ENCODE measurements at regions not wholly inside any gene's neighbourhood (a gene's known extent, or its start where the extent isn't known, plus 50 kb on each side); places are given as distances from the start of the nearest gene placed in this dataset.
A peak's percentile ranks its signal among the peaks of the same experiment; 100 is the strongest.

DNA sequence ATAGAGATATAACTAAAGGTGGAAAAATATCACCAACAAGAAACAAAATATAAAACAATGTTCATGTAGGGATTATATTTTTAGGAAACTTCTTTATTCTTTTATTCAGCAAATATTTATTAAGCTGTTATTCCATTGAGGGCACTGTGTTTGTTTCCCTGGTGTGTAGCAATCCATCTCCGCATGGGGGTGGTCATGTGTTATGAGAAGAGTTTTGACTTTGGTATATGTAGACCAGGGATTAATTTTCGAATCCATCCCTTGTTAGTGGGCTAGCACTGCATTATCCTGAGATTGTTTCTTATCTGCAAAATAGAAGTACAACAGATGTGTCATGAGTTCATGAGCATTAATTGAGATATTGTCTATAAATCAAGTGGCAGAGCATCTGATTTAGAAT, 190.2 kb upstream of the LRRC7 start:
- no peak for DNase-seq

DNA sequence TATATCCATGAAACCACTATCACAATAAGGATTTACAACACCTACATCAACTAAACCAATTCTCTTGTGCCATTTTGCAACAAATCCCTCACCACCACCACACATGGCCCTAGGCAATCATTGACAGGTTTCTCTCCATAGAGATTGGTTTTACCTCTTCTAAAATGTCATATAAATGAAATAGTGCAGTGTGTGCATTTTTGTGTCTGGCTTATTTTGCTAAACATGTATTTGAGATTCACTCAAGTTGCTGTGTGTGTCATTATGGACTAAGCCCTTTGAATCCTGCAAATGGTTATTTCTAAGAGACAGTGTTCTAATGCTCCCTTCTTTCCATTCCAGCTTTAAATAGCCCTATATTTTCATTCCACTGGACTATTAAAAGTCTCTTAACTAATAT, 179.7 kb upstream of the LRRC7 start:
- no peak for DNase-seq

DNA sequence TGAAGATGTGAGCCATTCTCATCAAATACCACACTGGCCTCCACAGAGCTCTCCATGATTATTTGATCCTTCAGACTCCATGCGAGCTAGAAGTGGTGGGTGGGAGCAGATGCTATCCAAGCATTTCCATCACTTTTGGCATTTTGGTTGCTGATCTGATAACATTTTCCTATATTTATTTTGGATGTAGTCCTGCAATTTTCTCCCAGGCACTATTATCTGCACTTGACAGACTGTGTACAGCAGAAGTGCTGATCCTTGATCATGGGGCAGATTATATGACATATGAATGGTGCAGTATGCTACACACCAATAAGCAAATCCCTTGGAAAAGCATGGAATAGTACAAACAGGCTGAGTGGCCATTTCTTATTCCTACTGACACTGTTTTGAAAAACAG, 167.6 kb upstream of the LRRC7 start:
- no peak for DNase-seq

DNA sequence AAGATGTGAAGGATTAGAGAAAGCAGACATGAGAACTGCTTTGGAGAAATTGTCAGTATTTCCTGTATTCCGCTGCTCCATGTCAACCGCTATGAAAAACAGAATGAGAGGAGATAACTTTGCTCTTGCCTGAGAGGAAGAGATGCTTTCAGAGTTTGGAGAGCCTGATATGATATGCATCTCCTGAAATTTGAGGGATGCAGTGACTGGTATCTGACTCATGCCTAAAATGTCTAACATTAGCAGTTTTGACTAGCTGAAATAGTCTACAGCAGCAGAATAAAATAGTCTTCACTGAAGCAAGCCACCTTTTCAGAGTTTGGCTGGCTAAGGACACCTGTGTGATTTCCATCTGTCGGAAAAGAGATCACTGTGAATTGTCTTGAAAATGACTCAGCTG, 165.8 kb upstream of the LRRC7 start:
- no peak for DNase-seq

DNA sequence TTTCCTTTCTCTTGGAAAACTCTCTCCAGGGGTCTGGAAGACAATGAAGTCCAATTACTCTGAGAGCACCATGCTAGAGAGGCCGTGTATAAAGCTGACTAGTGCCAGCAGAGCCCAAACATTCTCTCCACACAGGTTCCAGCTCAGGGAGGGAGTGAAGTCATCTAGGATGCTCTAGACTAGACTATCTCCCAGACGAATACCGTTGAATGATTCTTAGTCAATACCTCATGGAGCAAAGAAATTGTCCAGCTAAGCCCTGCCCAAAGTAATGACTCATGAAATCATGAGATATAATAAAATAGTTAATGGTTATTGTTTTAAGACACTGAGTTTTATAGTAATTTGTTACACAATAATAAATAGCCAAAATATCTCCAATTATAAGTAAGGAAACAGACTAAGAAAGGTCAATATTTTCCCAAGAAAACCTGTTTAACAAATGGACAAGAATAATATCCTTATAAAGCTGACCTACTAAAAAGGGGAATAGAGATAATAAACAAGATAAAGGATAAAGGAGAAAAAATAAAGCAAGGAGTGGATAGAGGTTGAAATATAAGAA, 163.9 kb upstream of the LRRC7 start:
- DNase-seq = no peak

DNA sequence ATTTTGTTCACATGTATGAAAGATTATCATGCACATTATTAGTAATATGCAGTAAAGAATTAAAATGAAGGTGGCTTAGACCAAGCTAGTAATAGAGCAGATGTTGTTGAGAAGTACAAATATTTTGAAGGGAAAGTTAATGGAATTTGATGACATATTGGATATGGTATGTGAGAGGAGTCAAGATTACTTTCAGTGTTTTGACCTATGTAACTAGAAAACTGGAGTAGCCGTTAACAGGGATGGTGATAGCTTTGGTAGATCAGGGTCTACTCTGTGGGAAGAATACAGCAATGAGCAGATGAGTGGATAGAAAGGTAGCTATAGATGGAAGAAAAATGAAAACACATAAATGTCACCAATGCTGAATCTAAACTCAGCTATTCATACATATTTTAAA, 163.2 kb upstream of the LRRC7 start:
- no peak for DNase-seq

DNA sequence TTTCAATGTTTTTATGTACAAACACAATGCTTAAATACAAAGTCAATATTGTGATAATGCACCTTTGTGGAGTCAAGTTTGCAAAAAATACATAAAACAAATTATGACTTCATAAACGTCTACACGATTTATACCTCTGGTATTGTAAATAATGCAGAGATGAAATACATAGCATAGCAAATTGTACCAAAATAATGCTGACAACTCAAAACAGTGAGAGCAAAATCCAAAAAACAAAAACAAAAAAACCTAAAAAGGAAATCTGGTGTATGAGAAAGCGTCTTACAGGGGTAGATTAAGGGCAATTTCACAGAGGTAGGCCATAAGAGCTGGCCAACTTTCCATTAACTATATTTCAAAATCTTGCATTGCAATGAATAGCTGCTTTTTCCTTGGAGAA, 161.5 kb upstream of the LRRC7 start:
- DNase-seq = no peak

DNA sequence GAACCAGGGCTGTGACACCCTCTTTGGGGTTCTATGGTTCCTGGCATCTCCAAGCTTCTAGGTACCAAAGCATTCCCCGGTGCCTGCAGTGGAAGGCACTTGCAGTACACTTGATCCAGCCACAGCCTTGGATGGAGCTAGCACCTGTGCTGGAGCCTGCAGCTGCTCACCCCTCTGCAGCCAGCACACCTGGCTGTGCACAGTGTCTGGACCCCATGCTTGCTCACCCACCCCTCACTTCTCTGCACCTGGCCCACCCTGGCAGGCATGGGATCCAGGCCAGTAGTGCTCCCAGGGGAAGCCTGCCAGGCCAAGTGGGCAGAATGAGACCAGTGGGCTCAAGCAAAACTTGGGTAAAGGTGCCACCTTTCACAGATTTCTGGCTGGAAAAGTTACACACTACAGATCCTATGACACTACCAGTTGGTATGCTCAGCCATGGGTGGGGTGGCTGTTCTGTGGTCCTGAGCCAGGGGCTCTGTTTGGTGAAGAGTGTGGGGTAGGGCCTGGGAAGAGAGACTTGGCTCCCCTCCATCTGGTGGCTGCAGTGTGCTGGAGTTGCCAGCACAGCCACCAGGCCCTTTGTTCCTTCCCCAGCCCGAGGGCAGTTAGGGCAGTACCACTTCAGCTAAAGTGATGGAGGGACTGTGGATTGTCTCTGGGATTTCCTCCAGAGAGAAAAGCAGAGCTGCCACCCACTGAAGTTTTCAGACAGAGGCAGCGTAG, 157.8 kb upstream of the LRRC7 start:
- no peak for DNase-seq

DNA sequence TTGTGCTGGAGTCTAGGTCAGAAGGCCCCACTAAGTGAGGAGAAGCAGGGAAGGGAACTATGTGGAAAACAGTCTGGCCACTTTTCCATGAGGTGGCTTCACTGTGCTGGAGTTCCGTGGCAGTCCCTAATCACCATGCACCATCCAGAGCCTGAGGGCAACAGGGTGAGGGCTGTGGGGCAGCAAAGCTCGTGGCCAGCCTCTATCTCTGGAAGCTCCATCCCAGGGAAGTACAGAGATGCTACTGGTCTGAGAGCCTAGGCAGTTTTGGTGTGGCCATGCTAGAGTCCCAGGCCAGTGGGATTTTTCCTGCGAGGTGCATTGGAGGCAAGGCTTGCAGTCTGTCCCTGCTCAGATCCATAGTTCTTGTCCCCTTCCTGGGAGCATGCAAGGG, 157.3 kb upstream of the LRRC7 start:
- no peak for DNase-seq

DNA sequence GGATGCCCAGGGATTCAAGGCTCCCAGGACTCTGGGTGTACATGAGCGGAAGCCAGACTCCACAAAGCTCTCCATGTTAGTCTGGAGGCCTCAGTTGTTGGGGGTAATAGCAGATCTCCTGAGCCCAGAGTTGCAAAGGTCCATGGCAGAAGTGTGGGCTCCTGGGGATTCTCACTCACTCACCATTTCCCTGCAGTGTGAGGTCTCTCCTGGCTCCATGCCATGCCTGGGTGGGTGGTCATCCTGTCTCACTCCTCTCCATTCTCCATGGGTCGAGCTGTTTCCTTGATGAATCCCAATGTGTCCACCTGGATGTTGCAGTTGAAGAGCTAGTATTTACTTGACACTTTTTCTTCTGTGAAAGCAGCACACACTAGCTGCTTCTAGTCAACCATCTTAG, 156.8 kb upstream of the LRRC7 start:
- no peak for DNase-seq

DNA sequence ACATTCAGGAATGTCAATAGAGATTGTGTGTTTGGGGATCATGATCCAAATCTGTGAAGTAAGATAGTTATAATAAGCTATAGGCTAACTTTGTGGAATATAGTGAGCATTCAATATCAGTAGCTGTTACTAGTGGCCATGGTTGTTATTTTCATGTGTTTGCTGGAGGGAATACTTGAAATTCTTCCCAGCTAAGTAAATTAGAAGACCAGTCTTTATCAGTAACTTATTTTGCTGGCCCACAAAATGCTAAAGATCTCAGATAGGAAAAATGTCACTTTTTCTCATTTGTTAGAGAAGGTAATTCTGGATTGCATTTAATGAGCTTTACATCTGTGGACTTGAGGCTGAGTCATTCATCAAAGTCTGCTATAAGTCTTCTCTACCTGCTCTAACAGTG, 156.1 kb upstream of the LRRC7 start:
- DNase-seq = no peak

DNA sequence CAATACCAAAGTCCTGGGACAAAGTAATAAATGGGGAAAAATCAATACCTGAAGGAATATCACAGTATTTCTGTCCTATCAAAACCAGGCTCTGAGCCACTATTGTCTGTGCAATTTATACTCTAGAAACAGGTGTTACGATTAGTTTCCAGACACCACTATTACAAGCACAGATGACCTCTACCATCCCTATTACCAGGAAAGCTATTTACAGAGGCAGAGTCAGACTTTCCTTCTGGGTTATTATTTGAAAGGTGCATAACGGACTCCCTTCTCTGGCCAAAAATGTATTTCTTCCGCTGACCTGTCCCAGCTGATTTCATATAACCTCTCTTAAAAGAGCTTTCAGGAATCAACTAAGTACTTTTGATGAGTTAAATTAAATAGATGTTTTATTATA, 154.6 kb upstream of the LRRC7 start:
- DNase-seq = no peak

DNA sequence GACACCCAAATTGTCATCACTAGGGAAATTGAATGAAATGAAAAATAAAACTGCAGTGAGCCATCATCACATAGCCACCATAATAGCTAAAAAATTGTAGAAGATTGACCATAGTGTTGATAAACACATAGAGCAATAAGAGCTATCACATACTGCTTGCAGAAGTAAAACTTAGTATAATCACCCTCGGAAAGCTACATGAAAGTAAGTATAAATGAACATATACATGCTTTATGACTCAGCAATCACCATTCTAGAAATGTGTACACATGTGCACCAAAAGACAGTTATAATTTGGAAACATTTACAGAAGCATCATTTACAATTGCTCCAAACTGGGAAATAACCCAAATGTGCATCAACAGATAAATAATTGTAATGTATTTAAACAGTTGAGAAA, 153.1 kb upstream of the LRRC7 start:
- no peak for DNase-seq

DNA sequence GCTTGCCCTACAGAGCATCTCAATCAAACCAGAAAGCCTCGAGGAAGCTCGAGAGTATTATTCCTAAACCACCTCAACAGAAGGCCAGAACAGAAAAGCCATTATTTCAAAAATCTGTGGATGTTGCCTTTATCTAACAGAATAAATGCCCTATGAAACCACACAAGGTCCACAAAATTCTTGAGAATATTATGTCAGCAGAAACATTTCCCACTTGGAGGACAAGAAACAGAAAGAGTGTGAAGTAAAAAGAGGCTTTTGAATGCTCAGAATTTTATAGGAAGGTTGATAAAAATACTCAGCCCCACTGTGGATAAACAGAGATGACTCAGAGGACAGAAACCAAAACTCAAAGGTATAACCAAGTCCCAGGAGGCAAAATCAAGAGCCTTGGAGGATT, 146.4 kb upstream of the LRRC7 start:
- DNase-seq = no peak

DNA sequence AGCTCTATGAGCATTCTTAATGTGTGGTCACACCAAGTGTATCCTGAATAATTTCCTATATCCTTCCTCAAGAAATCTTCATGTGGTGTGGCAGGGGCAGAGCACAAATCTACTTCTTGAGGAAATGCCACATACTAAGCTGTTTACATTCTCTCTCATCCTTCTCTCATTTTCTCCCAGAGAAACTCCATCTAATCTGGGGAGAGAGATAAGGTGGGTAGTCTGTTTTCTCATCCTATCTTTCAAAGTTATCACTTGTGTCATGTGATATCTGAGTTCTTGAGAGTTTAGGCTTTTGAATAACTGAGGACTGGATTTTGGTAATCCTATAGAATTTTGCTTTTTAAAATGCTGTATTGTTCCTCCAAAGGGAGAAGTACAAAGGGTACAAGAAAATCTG, 141.9 kb upstream of the LRRC7 start:
- no peak for DNase-seq

DNA sequence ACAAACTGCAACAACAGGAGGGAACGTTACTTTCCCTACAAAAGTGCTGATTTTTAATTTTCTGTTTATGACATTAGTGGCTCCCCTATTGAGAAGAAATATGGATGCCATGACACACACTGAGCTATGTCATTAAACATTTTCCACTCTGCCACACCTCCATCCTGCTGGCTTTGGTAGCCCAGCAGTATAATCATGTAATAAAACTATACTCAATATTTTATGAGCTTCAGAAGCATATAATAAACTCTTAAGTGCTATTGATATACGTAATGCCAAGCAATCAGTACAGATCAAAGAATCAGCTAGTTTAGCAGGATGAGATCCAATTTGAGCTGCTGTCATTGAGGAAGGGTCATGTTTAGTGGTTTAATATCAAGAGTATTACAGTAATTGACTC, 141.3 kb upstream of the LRRC7 start:
- no peak for DNase-seq

DNA sequence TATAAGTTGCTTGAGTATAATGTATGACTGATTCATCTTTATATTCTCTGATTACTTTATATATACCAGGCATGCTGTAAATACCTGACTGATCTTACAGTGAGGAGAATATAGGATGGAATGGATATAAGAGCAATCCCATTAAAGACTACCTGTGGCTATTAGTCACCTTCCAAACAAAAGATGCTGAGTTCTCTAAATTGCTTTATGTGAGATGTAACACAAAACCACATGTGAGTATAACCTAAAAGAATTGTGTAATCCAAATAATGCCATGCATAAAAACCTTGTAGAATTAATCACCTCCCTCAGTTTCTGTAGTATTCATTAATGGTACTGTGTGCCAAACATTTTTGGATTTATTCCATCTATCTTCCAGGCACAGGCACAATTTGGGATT, 134.6 kb upstream of the LRRC7 start:
- DNase-seq = no peak

DNA sequence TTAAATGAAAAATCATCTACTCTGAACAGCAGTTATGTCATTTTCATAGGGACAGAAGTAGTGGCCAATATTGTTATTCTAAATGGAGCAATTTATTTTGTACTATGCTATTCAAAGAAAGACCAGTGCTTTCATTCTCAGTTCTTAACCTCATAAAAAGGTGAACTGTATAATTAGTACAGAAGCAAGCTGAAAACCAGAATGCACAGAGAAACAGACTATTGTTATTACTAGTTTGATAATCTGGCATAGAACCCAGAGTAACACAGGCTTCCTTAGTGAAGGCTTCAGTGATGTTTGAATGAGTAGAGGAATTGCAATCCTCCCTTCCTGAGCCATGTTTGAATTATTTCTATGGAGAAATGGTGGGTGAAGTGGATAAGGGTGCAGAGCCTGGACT, 131.6 kb upstream of the LRRC7 start:
- no peak for DNase-seq

DNA sequence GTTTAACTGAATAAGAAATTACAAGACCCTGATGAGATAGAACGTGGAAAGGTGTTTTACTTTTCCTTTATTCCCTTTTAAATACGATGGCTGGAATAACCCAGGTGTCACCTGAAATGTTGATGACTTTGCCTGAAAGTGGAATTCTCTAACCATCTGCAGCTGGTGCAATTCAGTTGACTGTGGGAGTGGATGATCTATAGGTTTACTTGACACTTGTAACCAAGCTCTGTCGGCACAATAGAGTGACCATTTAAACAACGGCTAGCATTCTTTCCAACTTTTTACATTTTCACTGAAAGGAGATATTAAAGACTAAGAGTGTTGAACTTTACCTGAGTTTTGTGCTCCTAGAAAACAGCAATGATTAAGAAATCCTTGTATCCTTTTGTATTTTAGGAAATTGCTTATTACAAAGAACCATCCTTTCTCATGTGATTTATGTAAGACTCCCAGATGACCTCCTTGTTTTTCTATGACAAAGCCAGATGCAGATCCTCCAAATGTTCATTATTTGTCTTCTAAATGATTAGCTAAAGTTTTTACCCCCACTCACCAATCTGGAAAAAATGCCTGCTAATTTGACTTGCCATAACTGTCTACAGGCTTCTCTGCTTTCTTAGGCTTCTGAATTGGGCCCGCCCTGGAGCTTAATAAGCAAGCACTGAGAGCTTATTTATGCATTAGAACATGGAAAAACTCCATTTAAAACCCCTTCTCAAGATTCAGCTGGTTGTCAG, 129.5 kb upstream of the LRRC7 start:
- no peak for DNase-seq

DNA sequence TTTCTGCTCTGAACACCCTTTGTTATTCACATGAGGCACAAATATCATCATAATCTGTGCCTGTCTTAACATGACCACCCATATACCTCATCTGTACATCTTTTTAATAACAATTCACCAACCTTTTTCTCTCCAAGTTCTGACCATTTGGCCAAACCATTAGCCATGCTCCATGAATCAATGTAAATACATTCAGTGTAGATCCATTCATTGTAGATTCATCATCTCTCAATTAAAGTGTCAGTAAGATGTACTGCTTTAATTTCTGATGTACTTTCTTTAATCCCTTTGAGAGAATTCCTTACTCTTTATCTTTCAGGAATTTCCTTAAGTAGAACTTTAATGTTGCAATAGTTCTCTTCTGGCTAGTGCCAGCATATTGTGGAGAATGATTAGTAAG, 126.2 kb upstream of the LRRC7 start:
- DNase-seq = no peak

DNA sequence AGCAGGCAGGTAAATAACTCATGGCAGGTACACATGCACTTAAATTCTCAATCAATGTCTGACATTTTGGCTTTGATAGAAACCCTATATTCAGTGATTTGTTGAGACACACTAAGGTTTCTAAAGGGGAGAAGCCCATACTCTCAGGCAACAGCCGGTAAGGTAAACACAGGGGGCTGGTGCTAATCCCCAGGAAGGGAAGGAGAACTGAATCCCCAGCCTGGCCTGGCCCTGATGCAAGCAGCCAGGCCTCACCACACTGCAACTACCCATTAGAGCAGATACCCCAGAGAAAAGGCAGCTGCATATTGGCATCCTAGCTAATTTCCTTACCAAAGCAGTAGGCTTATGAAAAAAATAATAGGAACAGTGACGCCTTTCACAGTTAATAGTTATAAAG, 116.5 kb upstream of the LRRC7 start:
- no peak for DNase-seq

DNA sequence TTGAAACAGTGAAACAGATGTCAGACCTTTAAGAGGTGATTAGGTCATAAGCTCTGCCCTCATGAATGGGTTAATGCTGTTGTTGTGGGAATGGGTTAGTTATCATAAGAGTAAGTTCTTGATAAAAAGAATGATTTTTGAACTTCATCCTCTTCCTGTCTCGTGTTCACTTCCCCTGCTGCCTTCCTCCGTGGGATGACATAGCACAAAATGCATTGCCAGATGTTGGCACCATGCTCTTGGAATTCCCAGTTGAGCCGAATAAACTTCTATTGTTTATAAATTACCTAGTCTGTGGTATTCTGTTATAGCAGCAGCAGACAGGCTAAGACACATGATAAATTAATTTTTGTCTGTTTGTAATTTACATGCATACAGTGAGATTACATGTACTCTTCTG, 112.0 kb upstream of the LRRC7 start:
- DNase-seq = no peak

DNA sequence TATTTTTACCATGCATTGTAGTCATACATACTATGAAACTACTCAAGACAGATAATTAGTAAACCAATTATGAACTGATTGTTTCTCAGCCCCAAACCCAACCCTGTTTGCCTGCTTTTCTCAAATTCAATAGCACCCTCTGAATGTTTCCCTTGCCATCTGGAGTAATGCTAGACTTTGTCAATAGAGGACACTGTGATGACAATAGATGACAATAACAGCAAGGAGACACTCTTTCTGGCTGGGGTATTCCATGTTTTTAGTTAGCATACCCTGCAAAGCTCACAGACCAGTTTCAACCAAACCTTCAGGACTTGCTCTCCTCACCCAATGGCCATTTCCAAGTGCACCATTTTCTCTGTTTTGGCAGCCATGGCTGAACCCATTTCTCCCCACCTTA, 108.5 kb upstream of the LRRC7 start:
- no peak for DNase-seq

DNA sequence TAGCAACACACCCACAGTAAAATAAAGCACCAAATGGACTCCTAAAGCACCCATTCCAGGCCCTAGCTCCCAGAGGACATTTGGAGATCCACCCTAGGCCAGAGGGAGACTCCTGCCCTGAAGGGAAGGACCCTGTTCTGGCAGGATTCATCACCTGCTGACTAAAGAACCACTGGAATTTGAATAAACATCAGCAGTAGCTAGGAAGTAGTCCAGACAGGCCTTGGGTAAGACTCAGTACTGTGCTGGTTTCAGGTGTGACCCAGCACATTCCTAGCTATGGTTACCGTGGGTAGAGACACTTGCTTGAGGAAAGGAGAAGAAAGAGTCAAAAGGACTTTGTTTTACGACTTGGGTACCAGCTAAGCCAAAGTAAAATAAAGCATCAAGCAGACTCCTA, 92.7 kb upstream of the LRRC7 start:
- peak; percentile 72 for DNase-seq

DNA sequence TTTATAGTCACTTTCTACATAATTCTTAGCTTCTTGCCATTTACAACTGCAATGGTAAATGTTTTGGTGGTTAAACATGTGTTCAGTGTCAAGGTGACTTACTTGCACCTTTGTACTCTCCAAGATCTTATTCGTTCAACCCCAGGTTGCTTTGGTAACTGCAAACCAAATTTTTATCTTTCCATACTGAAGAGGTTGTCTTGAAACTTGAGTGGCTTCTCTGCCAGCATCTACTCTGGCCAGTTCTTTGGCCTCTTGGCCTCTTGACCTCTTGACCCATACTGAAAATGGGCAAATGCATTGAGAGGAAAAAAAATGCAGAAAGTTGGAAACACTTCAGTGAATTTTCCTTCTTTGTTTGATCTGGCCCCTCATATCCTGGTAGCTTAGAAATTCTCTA, 88.0 kb upstream of the LRRC7 start:
- DNase-seq = no peak
